Panc1 (cell line): ENCODE measurements at regions not wholly inside any gene's neighbourhood (a gene's known extent, or its start where the extent isn't known, plus 50 kb on each side); places are given as distances from the start of the nearest gene placed in this dataset.
"Not testable (repeated sequence)": the region's sequence is repeated elsewhere in the genome, so short reads cannot be mapped to it uniquely, and the experiment has no call there.

Source experiments
- CTCF ChIP-seq: fragments of 450-650 bp; IDR thresholded peaks from 2 replicates; pipeline ENCODE4 v1.5.1; 2017; ENCODE audit warnings: mild to moderate bottlenecking
- SIN3A ChIP-seq: IDR thresholded peaks from 2 replicates; pipeline ENCODE4 v1.6.1; 2012; ENCODE audit warnings: low read depth, mild to moderate bottlenecking, low read length, moderate library complexity, borderline replicate concordance; ENCODE audit not compliant: insufficient read depth
- TF ChIP-seq, protein P1 (sequence below), 2 experiments: IDR thresholded peaks; 2 replicates each; pipeline ENCODE4 v1.6.1; 2011 to 2012; ENCODE audit warnings: low read depth in 2 of 2, control low read depth in 1 of 2, low read length in 1 of 2, mild to moderate bottlenecking in 1 of 2, moderate library complexity in 1 of 2; ENCODE audit not compliant: insufficient read depth in 1 of 2

- not testable (repeated sequence) for TF ChIP-seq CTCF, SIN3A
- TF ChIP-seq, protein P1, sequence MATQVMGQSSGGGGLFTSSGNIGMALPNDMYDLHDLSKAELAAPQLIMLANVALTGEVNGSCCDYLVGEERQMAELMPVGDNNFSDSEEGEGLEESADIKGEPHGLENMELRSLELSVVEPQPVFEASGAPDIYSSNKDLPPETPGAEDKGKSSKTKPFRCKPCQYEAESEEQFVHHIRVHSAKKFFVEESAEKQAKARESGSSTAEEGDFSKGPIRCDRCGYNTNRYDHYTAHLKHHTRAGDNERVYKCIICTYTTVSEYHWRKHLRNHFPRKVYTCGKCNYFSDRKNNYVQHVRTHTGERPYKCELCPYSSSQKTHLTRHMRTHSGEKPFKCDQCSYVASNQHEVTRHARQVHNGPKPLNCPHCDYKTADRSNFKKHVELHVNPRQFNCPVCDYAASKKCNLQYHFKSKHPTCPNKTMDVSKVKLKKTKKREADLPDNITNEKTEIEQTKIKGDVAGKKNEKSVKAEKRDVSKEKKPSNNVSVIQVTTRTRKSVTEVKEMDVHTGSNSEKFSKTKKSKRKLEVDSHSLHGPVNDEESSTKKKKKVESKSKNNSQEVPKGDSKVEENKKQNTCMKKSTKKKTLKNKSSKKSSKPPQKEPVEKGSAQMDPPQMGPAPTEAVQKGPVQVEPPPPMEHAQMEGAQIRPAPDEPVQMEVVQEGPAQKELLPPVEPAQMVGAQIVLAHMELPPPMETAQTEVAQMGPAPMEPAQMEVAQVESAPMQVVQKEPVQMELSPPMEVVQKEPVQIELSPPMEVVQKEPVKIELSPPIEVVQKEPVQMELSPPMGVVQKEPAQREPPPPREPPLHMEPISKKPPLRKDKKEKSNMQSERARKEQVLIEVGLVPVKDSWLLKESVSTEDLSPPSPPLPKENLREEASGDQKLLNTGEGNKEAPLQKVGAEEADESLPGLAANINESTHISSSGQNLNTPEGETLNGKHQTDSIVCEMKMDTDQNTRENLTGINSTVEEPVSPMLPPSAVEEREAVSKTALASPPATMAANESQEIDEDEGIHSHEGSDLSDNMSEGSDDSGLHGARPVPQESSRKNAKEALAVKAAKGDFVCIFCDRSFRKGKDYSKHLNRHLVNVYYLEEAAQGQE (IDR thresholded peaks at IDR 0.05; ENCODE audit: insufficient read depth in 1 of 2, low read depth in 2 of 2, low read length in 1 of 2), result not testable (repeated sequence)
These were observed 100.4 kb upstream of the ZNF337 start for GRCh38 chr20:25797062-25797461.
